ENCODE measurements at regions not wholly inside any gene's neighbourhood (a gene's known extent, or its start where the extent isn't known, plus 50 kb on each side); places are given as distances from the start of the nearest gene placed in this dataset.
A peak's percentile ranks its signal among the peaks of the same experiment; 100 is the strongest.
"Not testable (repeated sequence)": the region's sequence is repeated elsewhere in the genome, so short reads cannot be mapped to it uniquely, and the experiment has no call there.

- DNase-seq (ENCODE audit: low spot score): not testable (repeated sequence)
Observed at GRCh38 chr16:52104993-52105392, 441.9 kb downstream of the TOX3 start.

GRCh38 chr16:52103791-52104190 lies 443.2 kb downstream of the TOX3 start:
- no peak for DNase-seq (ENCODE audit: low spot score)

- DNase-seq (ENCODE audit: low spot score): no peak
Observed at GRCh38 chr16:52101246-52101645, 445.7 kb downstream of the TOX3 start.

GRCh38 chr16:52099382-52099781 lies 447.6 kb downstream of the TOX3 start:
- no peak for DNase-seq (ENCODE audit: low spot score)

- DNase-seq (ENCODE audit: low spot score): no peak
Observed at GRCh38 chr16:52095471-52095870, 451.5 kb downstream of the TOX3 start.

- no peak for DNase-seq (ENCODE audit: low spot score)
Observed at GRCh38 chr16:52092126-52092525, 454.8 kb downstream of the TOX3 start.

GRCh38 chr16:52090080-52090479 lies 456.9 kb downstream of the TOX3 start:
- no peak for DNase-seq (ENCODE audit: low spot score)

- DNase-seq (ENCODE audit: low spot score): no peak
Observed at GRCh38 chr16:52089476-52089875, 457.5 kb downstream of the TOX3 start.

GRCh38 chr16:52086901-52087300 lies 460.0 kb downstream of the TOX3 start:
- no peak for DNase-seq (ENCODE audit: low spot score)

GRCh38 chr16:52078716-52079655 lies 468.0 kb downstream of the TOX3 start:
- no peak for DNase-seq (ENCODE audit: low spot score)

- DNase-seq (ENCODE audit: low spot score): no peak
Observed at GRCh38 chr16:52077607-52078006, 469.3 kb downstream of the TOX3 start.

- DNase-seq (ENCODE audit: low spot score): no peak
Observed at GRCh38 chr16:52076801-52077201, 470.1 kb downstream of the TOX3 start.

- no peak for DNase-seq (ENCODE audit: low spot score)
Observed at GRCh38 chr16:52076332-52076731, 470.6 kb downstream of the TOX3 start.

GRCh38 chr16:52074133-52074532 lies 472.8 kb downstream of the TOX3 start:
- no peak for DNase-seq (ENCODE audit: low spot score)

GRCh38 chr16:52073024-52073423 lies 473.9 kb downstream of the TOX3 start:
- DNase-seq (ENCODE audit: low spot score): no peak

GRCh38 chr16:52071101-52071500 lies 475.8 kb downstream of the TOX3 start:
- no peak for DNase-seq (ENCODE audit: low spot score)

GRCh38 chr16:52070341-52071057 lies 476.4 kb downstream of the TOX3 start:
- no peak for DNase-seq (ENCODE audit: low spot score)

- DNase-seq (ENCODE audit: low spot score): peak; percentile 16
Observed at GRCh38 chr16:52069866-52070265, 477.1 kb downstream of the TOX3 start.

GRCh38 chr16:52068447-52069074 lies 478.4 kb downstream of the TOX3 start:
- peak; percentile 4 for DNase-seq (ENCODE audit: low spot score)

GRCh38 chr16:52066962-52067361 lies 480.0 kb downstream of the TOX3 start:
- no peak for DNase-seq (ENCODE audit: low spot score)

GRCh38 chr16:52056259-52056658 lies 490.7 kb downstream of the TOX3 start:
- DNase-seq (ENCODE audit: low spot score): no peak

GRCh38 chr16:52055381-52055780 lies 491.6 kb downstream of the TOX3 start:
- DNase-seq (ENCODE audit: low spot score): no peak

- DNase-seq (ENCODE audit: low spot score): no peak
Observed at GRCh38 chr16:52054326-52054725, 492.6 kb downstream of the TOX3 start.

Measured in HuH-7.5 (cell line).